ENCODE measurements at regions not wholly inside any gene's neighbourhood (a gene's known extent, or its start where the extent isn't known, plus 50 kb on each side); places are given as distances from the start of the nearest gene placed in this dataset.
"Not testable (repeated sequence)": the region's sequence is repeated elsewhere in the genome, so short reads cannot be mapped to it uniquely, and the experiment has no call there.

GRCh38 chr12:59405992-59406391, 189.8 kb upstream of the SLC16A7 start:
- DNase-seq (ENCODE audit: low spot score): no peak

DNA sequence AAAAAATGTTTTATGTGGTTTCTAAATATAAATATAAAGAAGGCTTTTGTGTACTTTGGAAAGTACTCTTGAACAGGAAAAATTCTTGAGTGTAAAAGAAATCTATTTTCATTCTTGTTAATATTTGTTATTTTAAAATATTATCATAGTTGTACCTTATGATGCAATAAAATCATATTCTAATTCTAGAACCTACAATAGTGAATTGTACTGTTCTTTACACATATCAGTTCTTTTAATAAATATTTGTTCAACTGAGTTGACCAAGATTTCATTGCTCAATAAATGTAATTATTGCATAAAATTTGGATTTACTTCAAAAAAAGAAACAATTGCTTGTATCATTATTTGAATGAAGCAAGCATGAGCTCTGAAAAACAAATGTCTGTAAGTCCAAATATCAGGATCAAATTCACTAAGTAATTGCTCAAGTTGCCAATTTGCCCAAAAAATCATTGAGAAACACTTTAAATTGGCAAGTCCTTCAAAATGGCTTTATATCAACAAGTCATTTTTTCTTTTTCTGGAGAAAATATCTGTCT, 191.6 kb upstream of the SLC16A7 start:
- no peak for DNase-seq (ENCODE audit: low spot score)

DNA sequence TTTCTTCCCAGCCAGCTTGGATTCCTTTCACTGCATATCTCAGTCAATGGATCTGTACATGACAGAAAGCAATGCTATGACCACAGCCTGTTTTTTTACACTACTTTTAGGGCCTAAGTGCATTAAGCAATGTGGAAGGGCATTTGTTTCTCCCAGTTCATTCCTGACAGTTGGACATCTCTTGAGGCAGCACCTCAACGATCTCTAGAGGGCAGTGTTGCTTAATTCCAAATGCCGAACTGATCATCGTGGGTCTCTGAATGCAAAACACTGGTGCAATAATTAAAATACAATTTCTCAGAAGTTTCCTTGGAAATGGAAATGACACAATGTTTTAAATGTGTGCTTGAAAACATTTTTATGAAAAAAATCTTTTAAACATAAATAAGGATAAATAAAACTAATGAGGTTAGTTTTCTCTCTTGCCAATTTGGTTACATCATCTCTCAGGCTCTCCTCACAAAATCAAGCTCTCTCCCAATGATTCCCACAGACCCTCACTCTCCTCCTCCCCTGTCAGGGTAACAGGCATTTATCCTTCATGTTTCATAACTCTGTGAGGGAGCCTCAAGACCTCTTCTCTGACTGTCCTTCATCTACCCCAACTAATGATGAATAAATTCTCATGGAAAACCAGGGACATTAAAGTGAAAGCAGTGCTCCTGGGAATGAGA, 192.4 kb upstream of the SLC16A7 start:
- DNase-seq (ENCODE audit: low spot score): no peak

DNA sequence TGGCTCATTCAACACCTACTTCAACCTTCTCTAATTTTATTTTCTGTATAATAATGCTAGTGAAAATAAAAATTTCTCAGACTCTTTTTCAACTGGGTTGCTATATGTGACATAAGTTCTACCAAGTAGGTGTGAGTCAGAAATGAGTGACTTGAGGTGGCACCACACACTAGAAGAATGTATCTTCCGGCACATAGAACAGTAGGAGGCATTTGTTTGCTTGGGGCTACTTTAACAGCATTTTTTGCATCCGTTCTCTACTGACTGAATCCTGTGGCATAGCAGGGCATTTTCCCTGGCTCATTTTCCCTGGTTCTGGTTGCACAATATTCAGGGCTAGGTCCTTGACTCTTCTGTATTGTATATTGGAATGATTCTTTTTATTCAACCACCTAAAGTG, 194.0 kb upstream of the SLC16A7 start:
- no peak for DNase-seq (ENCODE audit: low spot score)

- DNase-seq (ENCODE audit: low spot score): no peak
These were observed 197.7 kb upstream of the SLC16A7 start for GRCh38 chr12:59398164-59398563.

- no peak for DNase-seq (ENCODE audit: low spot score)
These were observed 198.9 kb upstream of the SLC16A7 start for GRCh38 chr12:59396919-59397318.

GRCh38 chr12:59396519-59396918, 199.3 kb upstream of the SLC16A7 start:
- no peak for DNase-seq (ENCODE audit: low spot score)

DNA sequence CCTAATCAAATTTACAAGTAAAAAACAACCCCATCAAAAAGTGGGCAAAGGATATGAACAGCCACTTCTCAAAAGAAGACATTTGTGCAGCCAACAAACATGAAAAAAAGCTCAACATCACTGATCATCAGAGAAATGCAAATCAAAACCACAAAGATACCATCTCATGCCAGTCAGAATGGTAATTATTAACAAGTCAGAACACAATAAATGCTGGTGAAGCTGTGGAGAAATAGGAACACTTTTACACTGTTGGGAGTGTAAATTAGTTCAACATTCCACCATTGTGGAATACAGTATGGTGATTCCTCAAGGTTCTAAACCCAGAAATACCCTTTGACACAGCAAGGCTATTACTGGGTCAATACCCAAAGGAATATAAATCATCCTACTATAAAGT, 200.5 kb upstream of the SLC16A7 start:
- DNase-seq (ENCODE audit: low spot score): not testable (repeated sequence)

DNA sequence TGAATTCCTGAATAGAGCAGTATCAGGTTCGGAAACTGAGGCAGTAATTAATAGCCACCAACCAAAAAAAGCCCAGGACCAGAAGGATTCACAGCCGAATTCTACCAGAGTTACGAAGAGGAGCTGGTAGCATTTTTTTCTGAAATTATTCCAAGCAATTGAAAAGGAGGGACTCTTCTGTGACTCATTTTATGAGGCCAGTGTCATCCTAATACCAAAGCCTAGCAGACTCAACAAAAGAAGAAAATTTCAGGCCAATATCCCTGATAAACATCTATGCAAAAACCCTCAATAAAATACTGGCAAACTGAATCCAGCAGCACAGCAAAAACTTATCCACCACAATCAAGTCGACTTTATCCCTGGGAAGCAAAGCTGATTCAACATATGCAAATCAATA, 202.3 kb upstream of the SLC16A7 start:
- no peak for DNase-seq (ENCODE audit: low spot score)

DNA sequence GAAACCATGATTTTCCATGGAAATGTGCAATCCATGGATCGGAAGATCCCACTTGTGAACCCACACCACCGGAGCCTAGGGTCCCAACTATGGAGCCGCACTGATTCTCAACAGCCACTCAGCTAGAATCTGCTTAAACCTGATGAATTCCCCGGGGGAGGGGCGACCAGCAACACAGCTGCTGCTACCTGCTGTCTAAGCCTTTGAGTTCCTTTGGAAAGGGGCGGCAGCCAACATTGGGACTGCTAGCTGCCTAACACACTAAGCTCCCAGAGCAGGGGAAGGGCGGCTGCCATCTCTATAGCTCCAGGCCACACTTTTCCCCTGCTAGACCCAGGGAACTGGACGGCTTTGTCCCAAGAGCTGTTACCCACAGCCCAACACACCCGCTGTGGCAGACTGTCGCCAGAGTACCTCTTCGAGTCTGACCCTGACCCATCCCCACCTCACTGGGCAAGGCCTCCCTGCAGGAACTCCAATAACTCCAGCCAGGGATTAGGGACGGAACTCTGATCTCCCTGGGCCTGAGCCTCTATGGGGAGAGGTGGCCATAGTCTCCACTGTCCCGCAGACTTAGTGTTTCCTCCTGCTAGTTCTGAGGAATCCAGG, 205.8 kb upstream of the SLC16A7 start:
- no peak for DNase-seq (ENCODE audit: low spot score)

- DNase-seq (ENCODE audit: low spot score): no peak
These were observed 207.1 kb upstream of the SLC16A7 start for GRCh38 chr12:59388694-59389093.

- DNase-seq (ENCODE audit: low spot score): no peak
These were observed 207.7 kb upstream of the SLC16A7 start for GRCh38 chr12:59388176-59388575.

GRCh38 chr12:59386236-59386635, 209.6 kb upstream of the SLC16A7 start:
- DNase-seq (ENCODE audit: low spot score): no peak

DNA sequence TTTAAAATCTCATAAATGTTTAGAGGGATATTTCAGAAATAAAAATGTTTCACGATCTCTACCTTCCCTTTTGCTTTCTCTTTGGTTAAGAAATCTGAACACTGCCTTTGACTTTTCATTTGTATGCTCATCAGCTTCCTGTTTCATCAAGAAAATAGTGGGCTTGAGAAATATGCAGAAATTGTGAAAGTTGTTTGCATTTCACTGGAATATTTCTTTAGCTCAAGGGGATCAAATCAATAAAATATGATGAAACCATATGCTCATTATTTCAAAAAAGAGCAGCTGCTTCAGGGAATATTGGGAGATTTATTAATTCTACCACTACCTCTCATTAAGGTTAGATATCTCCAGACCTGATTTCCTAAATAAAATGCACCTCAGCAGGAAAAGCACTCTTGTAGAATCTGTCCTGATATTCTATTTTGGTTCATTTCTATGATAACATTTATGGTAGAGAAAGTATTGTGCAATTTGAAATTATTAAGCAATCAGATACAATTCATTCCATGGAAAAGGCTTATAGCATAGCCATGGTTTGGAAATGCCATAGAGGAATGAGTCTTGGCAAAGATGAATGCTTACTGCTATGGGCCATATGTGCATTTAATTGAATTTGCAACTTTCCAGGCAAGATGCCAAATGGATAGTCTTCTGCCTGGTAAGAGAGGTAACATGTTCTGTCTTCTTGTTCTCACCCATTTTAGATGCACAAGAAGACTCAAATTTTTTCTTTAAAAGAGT, 212.6 kb upstream of the SLC16A7 start:
- no peak for DNase-seq (ENCODE audit: low spot score)

GRCh38 chr12:59382282-59383078, 213.3 kb upstream of the SLC16A7 start:
- DNase-seq (ENCODE audit: low spot score): no peak

GRCh38 chr12:59381106-59381505, 214.7 kb upstream of the SLC16A7 start:
- no peak for DNase-seq (ENCODE audit: low spot score)

DNA sequence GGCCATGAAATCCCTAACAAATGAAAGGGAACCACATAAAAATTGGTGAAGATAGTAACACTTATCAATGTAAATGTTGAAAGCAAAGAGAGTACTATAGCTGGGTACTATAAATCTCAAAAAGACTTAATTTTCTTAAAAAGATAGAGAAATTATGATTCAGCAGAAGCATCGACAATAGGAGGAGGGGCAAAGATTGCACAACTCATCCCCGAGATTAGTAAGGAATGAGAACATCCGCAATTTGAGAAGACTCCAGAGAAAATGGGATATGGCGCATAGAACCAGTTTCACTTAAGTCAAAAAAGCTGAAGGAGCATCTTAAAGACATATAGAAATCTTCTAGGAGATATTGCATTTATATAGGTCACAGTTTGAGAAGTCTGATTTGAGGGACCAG, 220.2 kb upstream of the SLC16A7 start:
- no peak for DNase-seq (ENCODE audit: low spot score)

DNA sequence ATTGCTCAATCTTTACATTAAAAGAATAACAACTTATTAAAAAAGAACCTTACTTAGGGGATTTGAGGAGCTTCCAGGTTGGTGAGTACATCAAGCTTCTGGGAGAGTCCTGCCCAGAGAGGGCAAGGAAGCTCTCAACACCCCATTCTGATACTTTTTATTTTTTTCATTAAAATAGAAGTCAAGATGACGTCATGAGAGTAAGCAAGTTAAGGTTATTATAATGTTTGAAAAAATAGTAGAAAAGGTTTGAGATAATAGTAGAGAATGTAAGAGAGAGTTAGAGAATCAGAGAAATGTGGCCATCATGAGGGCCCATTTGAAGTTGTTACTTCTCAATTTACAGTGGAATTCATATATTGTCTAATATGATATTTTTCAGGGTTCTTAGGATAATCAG, 221.0 kb upstream of the SLC16A7 start:
- DNase-seq (ENCODE audit: low spot score): no peak

GRCh38 chr12:59372956-59373355, 222.9 kb upstream of the SLC16A7 start:
- DNase-seq (ENCODE audit: low spot score): no peak

GRCh38 chr12:59370933-59371332, 224.9 kb upstream of the SLC16A7 start:
- no peak for DNase-seq (ENCODE audit: low spot score)

DNA sequence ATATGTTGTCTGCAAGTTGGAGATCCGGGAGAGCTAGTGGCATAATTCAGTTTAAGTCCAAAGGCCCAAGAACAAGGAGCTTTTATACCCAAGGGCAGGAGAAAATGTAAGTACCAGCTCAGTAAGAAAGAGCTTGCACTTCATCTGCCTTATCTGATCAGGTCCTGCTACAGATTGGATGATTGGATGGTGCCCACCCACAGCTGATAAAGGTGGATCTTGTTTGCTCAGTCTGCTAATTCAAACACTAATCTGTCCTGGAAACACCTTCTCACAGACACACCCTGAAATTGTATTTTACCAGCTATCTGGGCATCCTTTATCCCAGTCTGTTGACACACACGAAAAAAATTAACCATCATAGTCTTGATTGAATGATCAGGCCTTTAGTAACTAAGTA, 230.7 kb upstream of the SLC16A7 start:
- DNase-seq (ENCODE audit: low spot score): no peak

DNA sequence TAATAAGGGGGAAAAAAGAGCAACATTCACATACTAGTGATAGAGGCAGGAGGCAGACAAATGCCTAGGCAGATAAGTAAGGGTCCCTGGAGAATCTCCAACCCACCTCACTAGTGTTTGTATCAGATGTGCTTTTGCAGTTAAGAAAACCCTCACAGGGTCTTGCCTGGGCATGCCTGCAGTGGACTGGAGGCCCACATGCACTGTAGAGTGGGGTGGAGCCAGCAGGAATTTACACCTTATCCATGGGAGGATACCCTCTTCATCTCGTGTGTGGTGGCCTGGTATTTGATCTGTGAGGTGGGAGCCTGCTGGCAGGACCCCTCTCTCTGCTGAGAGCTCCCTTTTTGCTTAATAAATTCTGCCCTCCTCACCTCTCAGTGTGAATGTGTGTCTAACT, 238.0 kb upstream of the SLC16A7 start:
- no peak for DNase-seq (ENCODE audit: low spot score)
